ENCODE measurements at regions not wholly inside any gene's neighbourhood (a gene's known extent, or its start where the extent isn't known, plus 50 kb on each side); places are given as distances from the start of the nearest gene placed in this dataset.
"Not testable (repeated sequence)": the region's sequence is repeated elsewhere in the genome, so short reads cannot be mapped to it uniquely, and the experiment has no call there.

DNA sequence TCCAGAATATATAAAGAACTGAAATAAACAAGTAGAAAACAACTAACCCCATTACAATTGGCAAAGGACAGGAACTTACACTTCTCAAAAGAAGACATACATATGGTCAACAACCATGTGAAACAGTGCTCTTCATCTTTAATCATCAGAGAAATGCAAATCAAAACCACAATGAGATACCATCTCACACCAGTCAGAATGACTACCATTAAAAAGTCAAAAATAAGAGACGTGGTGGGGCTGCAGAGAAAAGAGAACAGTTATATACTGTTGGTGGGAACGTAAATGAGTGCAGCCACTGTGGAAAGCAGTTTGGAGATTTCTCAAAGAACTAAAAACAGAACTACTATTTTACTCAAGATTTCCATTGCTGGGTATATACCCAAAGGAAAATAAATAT is 1696.3 kb upstream of the TMEFF2 start:
- no peak for DNase-seq

DNA sequence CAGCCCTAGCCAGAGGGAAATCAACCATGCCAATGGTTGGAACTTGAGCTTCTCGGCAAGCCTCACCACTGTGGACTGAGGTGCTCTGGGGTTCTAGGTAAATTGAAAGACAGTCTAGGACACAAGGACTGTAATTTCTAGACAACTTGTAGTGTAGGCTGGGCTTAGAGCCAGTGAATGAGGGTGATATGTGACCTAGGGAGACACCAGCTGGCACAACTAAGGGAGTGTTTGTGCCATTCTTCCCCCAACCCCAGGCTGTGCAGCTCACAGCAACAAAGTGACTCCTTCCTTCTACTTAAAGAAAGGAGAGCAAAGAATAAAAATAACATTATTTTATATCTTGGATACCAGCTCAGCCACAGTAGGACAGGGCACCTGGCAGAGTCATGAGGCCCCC is 1690.7 kb upstream of the TMEFF2 start:
- DNase-seq, result no peak

DNA sequence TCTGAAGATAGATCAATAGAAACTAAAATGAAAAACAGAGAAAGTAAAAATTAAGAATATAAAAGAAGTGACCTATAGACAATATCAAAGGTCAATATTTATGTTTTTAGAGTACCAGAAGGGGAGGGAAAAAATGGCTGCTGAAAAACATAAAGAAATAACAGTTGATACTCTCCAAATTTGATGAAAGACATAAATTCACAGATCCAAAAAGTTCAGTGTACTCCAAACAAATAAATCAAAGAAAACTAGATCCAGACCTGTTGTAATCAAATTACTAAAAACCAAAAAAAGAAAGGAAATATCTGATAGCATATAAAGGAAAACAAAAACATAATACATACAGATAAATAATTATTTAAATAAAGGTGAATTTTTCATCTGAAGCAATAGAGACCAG is 1689.1 kb upstream of the TMEFF2 start:
- no peak for DNase-seq

DNA sequence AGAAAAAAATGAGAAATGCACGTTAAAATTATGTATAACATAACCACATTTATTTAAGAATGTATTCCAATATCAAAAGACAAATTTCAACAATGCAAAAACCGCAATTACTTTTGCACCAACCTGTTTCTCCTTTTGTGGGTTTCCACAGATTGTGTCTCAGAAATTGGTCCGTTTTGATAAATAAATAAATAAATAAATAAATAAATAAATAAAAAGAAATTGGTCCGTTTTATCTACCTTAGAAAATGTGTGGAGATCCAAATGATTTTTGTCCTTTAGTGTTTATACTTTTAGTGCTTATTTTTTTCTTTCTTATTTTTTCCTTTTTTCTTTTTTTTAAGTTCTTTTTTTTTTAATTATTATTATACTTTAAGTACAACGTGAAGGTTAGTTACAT is 1682.2 kb upstream of the TMEFF2 start:
- no peak for DNase-seq

DNA sequence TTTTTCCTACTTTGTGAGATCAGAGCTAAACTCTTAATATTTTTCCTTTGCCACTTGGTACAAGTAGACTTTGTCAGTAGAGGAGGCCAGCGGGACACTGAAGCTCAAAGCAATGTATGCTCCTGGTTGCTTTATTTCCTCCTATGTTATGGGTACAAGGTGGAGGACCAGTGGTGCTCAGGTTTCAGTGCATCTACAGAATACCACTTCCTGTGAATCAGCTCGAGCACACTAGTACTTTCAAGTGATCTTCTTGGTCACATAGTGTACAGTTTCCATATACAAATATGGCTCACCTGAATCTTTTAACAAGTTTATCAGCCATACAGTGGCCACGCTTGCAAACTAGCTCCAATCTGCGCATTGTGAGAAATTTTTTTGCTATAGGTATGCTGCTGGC is 1674.8 kb upstream of the TMEFF2 start:
- no peak for DNase-seq

DNA sequence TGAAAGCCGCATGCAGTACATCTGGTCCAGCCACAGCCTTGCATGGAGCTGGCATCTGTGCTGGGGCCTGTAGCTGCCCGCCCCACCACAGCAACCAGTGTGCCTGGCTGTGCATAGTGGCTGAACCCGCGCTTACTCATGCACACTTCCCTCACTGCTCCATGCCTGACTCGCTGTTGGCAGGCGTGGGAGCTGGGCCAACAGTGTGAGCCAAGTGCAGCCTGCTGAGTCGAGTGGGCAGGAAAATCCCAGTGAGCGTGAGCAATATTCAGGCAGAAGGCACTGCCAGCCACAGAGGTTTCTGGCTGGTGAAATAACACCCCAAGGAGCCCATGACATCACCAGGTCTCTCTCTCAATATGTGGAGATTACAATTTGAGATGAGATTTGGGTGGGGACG is 1674.1 kb upstream of the TMEFF2 start:
- DNase-seq, result peak; percentile 10

DNA sequence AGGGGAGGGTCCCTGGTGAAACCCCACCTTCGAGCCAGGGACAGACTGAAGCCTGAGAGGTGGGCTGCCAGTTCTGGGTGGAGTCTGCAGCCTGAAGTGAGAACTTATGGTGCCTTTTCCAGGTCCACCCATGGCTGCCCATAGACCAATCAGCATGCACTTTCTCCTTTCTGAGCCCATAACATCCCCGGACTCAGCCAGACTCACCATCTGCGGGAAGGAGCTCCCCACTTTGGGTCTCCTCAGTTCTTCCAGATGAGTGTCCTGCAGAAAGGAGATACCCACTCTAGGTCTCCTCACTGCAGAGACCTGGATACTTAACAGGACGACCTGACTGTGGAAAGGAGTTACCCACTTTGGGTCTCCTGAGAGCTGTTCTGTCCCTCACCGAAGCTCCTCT is 1673.4 kb upstream of the TMEFF2 start:
- no peak for DNase-seq

DNA sequence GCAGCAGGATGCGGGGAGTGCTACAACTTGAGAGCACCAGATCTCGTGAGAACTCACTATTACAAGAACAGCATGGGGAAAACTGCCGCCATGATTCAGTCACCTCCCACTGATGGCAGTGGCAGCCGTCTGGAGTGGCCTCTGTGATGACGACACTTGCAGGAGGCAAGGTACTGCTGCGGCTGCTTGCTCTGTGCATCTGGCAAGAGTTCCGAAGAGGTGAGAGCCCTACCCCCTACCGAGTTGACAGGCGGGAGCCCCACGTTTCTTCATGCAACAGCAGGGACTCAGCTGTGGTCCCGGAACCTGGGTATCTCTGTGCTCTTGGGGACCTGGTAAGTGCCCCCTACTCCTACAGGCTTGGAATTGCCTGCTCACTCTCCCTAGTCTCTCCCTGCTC is 1672.7 kb upstream of the TMEFF2 start:
- DNase-seq, result no peak

DNA sequence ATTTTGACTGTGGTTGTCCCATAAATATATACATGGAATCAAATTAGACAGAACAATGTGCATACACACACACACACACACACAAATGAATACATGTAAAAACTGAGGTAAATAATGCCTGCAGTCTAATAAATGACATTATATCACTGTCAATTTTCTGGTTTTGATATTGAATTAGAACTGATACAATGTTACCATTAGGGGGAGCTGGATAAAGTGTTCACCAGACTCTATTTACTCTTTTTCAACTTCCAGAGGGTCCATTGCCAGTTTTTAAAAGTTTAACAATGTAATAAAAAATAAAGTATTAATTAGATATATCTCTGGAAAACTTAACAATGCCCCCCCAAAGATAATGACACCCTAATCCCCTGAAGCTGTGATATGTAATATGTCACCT is 1666.8 kb upstream of the TMEFF2 start:
- no peak for DNase-seq

DNA sequence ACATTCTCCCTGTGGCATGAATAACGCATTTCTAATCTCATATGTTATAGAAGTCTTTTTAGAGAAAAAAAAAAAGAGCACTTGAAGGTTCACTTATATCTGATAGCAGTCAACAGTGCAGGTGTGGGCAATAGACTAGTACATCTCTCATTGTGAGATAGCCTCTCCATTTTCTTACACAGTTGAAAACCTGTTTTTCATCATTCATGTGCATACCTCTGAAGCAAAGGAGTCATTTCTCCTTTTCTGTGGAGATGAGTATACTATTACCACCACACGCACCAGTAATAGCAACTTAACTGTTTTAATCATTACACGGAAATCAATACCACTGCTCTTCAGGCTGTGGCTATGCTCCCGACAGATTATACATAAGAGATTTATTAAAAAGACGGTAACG is 1653.3 kb upstream of the TMEFF2 start:
- DNase-seq, result no peak

DNA sequence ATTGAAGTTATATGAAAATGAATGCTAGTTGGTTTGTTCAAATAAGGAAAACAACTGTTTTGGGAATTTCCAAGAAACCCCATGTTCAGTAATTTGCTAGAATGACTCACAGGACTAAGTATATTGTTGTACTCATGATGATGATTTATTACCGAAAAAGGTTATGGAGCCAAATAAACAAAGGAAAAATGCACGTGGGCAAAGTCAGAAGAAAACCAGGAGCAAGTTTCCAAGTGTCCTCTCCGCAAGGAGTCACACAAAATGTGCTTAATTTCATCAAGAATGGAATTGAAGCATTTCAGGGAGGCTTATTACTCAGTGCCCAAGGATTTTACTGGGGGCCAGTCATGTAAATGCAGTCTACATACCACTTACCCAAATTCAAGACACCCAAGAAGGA is 1652.4 kb upstream of the TMEFF2 start:
- no peak for DNase-seq

DNA sequence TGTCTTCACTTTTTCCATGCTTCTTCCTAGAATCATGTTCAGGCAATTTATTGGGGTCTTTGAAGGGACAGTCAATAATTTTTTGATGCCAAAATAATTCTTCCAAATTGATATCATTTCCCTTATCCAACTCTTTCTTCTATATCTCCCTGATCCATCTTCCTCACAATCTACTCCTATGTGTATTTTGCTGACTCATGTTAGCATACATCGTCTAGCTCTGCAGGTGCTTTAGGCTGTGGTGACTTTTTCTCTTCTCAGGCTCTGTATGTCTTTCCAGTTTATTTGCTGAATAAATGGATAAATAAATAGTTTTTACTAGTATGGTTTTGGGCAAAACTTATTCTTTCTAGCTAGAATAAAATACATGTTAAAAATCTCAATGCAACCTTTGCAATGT is 1650.9 kb upstream of the TMEFF2 start:
- no peak for DNase-seq

DNA sequence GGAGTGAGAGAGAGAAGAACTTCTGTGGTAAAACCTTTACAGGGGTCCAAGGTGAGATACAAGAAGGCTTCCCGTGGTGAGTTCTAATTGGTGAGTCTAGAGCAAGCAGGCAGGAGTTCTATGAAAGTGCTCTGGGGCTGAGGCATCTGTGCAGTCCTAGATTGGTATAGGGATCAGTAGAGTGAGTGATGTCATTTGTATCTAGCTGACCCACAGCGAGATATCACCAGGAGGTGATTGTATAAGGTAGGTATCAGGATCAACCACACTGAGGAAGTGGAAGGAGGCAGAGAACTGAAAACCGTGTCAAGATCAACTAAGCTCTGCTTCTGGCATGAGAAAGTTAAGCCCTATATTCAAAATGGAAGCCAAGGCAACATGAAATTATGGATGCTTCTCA is 1648.9 kb upstream of the TMEFF2 start:
- DNase-seq, result no peak

DNA sequence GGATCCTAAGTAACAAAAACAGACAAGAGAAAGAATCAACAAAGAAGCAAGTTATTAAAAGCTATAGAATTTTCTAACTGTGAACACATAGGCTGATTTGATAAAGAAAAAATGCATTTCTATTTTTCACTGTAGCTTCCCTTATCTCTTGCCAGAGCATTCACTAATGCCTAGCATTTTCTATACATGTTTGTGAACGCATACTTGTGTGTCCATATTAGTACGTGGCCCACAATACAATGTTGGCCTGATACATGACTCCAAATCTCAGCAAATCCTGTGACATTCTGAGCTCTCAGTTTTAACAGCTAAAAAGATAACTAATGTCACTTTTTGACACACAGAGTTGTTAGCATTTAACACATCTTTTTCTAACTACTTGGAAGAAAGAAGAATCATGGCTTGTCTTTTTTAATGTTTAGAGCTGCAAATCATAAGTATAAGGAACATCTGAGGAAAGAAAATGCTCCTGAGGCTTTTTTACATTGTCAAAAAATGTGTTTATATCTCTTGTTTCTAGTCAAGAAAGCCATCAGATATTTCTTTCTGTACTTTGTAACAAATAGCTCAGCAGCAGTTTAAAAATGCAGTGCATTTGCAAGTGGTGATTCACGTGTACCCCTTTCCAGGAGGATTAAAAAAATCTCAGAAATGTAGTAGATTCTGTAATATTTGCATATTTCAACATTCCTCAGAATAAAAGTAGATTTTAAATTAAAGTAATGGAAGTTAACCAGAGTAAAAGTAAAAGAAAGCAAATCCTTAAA is 1646.8 kb upstream of the TMEFF2 start:
- DNase-seq, result no peak

DNA sequence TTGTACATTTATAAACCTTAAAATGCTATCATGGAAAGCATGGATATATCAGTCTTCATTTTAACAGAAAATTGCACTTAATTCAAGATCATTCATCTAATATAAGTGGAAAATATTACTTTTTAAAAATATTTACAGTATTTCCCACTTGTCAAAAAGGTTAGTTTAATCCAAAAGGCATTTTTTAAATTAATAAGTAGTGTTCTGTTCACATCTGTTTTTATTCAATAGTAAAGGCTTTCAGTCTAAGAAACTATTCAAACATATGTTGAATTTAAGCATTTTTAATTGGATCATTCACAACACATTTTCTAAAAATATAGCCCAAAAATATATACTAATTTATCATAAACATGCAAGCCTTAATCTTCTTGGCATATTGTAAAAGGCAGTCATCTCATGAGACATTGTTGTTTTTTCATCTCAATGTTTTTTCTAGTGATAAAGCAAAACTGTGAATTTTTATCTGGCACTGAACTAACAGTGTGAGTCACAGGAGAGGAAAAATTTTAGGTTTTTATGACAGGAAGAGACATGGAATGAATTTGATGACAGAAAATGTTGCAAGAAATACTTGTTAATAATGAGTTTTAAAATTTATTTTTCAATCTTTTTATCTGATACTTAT is 1642.5 kb upstream of the TMEFF2 start:
- DNase-seq, result no peak

DNA sequence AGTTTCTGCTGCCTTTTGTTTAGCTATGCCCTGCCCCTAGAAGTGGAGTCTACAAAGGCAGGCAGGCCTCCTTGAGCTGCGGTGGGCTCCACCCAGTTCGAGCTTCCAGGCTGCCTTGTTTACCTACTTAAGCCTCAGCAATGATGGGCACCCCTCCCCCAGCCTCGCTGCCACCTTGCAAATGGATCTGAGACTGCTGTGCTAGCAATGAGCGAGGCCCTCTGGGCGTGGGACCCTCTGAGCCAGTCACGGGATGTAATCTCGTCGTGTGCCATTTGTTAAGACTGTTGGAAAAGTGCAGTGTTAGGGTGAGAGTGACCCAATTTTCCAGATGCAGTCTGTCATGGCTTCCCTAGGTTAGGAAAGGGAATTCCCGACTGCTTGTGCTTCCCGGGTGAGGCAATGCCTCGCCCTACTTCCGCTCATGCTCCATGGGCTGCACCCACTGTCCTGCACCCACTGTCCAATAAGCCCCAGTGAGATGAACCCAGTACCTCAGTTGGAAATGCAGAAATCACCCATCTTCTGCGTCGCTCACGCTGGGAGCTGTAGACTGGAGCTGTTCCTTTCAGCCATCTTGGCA is 1641.8 kb upstream of the TMEFF2 start:
- DNase-seq, result not testable (repeated sequence)

DNA sequence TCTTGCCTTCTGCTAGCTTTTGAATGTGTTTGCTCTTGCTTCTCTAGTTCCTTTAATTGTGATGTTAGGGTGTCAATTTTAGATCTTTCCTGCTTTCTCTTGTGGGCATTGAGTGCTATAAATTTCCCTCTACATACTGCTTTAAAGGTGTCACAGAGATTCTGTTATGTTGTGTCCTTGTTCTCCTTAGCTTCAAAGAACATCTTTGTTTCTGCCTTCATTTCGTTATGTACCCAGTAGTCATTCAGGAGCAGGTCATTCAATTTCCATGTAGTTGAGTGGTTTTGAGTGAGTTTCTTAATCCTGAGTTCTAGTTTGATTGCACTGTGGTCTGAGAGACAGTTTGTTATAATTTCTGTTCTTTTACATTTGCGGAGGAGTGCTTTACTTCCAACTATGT is 1639.2 kb upstream of the TMEFF2 start:
- not testable (repeated sequence) for DNase-seq

DNA sequence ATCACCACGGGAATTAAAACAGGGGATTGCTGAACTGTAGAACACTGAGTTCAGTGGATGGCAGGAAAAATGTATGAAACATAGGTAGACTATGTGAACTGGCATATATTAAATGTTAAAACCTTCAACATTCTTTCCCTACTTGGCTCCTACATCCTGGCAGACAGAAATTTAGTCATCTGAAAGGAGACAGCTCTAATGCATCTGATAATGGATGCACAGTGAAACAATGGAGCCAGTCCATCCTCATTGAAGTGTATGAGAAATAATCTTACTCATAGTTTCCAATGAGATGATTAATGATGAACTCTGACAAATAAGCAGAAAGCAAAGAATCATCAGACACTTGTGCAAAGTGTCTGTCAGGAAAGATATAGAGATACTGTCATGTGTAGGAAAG is 1629.7 kb upstream of the TMEFF2 start:
- no peak for DNase-seq

DNA sequence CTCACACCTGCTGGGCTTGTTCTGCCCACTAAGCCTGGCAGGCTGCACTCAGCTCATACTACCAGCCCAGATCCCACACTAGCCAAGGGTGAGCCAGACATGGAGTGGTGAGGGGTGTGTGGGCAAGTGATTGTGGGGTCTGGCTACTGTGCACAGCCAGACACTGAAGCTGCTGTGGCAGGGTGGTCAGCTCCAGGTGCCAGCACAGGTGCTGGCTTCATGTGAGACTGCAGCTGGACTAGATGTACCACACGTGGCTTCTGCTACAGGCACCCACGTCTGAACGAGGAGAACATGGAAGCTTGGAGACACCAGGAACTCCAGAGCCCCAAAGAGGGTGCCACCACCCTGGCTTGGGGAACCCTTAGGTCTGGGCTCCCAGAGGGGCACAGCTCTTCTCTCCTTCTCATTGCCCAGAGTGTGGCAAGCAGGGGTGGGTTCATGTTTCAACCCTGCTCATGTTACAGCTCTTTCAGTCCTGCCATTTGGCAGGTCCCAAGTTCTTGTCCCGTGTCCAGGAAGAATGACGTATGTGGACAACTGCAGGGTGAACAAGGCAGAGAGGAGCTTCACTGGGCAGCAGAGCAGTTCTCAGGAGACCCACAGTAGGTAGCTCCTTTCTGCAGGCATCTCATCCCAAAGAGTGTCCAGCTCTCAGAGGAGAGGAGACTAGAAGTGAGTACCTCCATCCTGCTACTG is 1624.2 kb upstream of the TMEFF2 start:
- DNase-seq, result no peak

DNA sequence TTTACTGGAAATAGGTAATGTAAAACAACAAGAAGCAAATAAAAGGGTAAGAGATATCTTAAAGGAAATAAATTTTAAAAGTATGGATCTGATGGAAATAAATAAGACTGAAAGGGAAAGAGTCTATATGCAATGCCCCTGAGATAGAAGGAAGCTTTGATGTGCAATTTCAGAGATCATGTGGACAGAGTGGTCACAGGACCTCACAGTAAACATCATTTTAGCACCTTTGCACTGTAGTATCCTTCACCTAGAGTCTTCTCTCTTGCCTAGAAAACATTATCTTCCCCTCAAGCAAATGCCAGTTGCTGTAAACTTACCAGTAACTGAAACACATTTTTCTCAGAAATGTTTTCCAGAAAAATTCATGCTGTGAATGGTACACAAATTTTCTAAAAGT is 1621.3 kb upstream of the TMEFF2 start:
- no peak for DNase-seq

DNA sequence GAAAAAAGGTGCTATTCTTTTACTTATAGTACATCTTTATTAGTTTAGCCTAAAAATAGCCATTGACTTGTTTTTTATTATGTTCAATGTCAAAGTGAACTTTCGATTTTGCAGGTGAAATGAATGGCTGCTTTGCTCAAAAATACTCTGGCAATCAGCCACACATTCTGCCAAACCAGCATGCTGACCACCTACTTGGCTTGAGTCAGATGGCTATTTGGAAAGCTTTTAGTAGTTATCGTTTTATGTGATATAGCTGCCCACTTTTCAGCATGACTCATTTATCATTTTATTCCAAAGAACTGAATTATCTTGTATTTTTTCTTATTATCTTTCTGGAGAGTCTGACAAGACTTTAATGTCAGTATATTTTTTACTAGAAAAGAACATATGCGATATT is 1615.8 kb upstream of the TMEFF2 start:
- DNase-seq, result no peak

DNA sequence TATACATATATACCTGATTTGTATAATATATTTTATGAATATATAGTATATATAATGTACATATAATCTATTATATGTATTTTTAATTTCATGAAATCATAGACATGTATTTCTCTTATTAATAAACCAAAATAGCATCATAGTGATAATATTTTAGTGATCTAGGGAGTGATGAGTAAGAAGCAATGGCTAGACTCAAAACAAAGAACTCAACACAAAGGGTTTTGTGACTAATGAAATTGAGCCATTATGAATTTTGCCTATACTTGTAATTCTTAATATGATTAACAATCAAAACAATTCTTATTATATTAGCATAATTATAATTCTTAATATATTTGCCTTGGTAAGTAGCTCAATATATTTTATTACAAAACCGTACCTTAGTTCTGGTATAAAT is 1614.1 kb upstream of the TMEFF2 start:
- DNase-seq, result no peak

DNA sequence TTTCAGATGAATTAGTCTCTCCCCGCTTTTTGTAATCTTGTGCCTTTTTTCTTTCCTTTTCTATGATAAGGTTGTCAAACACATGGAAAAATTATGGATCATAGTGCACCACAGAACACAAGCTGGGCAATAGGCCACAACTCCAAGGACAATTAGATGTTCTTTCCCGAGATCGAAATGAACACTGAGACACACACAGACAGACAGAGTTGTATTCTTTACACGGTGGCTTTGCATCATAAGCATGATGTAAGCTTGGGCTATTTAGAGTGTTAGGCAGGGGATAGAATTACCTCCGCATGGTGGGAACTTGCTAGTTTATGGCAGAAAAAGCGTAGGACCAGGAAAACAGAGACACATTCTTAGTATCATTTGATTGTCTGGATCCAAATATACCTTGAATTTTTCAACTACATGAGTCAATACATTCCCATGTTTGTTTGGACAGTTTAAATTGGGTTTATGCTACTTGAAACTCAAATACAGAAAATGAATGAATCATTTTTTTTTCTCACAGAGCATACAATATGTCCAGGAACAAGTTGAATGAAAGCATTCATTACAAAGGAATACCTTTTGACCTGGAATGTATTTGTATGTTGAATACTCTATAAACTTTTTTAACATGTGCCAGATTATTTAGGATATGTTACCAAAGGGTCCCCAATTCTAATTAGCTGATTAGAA is 1611.5 kb upstream of the TMEFF2 start:
- DNase-seq, result no peak
